HL-60 (cell line): ENCODE measurements at regions not wholly inside any gene's neighbourhood (a gene's known extent, or its start where the extent isn't known, plus 50 kb on each side); places are given as distances from the start of the nearest gene placed in this dataset.

Experiments used
- DNase-seq, 2 experiments: peaks; one replicate each; pipeline ENCODE4 v3.0.0-alpha.2; 2010 to 2020; ENCODE audit warnings: low read depth in 1 of 2, low spot score in 1 of 2
- H3K27ac ChIP-seq: fragments of 250-450 bp; sonication (Bioruptor Pico); replicated peaks from 2 replicates; pipeline ENCODE4 v1.5.1; 2020; ENCODE audit warnings: mild to moderate bottlenecking, moderate library complexity
- H3K27me3 ChIP-seq: fragments of 250-450 bp; sonication (Bioruptor Pico); 2 replicates; pipeline ENCODE4 v1.5.1; 2021; ENCODE audit warnings: mild to moderate bottlenecking, moderate library complexity; ENCODE audit not compliant: insufficient read depth, poor library complexity, severe bottlenecking
- H3K4me3 ChIP-seq: replicated peaks from 2 replicates; pipeline ENCODE4 v1.5.1; 2011; ENCODE audit warnings: mild to moderate bottlenecking, control low read depth, low read length; ENCODE audit not compliant: insufficient read depth
- GABPA ChIP-seq: IDR thresholded peaks from 2 replicates; pipeline ENCODE4 v1.6.1; 2012; ENCODE audit warnings: low read depth
- POLR2AphosphoS5 ChIP-seq: IDR thresholded peaks from 2 replicates; pipeline ENCODE4 v1.6.1; 2012; ENCODE audit warnings: low read depth
- SPI1 ChIP-seq: IDR thresholded peaks from 2 replicates; pipeline ENCODE4 v1.6.1; 2012; ENCODE audit warnings: low read depth, mild to moderate bottlenecking, borderline replicate concordance
- TF ChIP-seq, protein P1 (sequence below): IDR thresholded peaks from 2 replicates; pipeline ENCODE4 v1.6.1; 2012; ENCODE audit warnings: low read depth; ENCODE audit not compliant: insufficient replicate concordance
- TF ChIP-seq, protein P2 (sequence below): IDR thresholded peaks from one replicate; pipeline ENCODE4 v1.5.1; 2011; ENCODE audit warnings: low read length, control low read depth, inconsistent platforms; ENCODE audit not compliant: insufficient read depth

DNA sequence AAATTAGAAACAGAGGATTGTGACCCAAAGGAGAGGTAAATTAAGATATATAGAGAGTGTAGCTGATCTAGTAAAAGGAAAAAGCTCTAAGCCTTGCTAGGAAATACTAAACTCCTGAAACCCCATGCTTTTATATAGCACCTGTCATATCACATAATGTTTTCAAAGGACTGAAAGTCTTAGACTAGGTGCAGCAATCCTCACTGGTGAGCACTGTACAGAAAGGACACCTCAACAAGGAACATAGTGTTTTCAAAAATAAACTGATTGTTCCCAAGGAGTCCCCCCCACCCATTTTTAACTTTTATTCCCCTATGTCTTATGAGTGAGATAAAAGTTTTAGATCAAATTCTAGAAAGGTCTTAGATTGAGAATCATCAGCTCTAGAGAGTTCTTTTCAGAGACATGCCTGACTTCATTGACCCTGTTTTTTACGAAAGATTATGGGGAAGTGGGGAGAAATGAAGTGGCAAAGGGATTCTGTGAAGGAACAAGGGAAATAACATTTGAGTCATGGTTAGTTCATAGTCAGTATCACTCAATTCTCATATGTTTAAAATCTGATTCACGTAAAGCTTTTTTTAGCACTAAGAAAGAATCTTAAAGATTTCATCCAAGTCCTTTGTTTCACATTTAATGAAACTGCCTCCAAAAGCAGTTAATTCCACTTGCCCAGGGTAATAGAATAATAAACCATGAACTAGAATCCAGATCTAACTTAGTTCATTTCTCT is 166.4 kb downstream of the CYB561 start:
- no peak overlapping the region for H3K27ac ChIP-seq
- no peak overlapping the region for H3K4me3 ChIP-seq
- TF ChIP-seq SPI1 (peak; percentile 19; the same call in 1 of the 2 replicates), GABPA (no peak), POLR2AphosphoS5 (no peak)
- TF ChIP-seq, protein P1, sequence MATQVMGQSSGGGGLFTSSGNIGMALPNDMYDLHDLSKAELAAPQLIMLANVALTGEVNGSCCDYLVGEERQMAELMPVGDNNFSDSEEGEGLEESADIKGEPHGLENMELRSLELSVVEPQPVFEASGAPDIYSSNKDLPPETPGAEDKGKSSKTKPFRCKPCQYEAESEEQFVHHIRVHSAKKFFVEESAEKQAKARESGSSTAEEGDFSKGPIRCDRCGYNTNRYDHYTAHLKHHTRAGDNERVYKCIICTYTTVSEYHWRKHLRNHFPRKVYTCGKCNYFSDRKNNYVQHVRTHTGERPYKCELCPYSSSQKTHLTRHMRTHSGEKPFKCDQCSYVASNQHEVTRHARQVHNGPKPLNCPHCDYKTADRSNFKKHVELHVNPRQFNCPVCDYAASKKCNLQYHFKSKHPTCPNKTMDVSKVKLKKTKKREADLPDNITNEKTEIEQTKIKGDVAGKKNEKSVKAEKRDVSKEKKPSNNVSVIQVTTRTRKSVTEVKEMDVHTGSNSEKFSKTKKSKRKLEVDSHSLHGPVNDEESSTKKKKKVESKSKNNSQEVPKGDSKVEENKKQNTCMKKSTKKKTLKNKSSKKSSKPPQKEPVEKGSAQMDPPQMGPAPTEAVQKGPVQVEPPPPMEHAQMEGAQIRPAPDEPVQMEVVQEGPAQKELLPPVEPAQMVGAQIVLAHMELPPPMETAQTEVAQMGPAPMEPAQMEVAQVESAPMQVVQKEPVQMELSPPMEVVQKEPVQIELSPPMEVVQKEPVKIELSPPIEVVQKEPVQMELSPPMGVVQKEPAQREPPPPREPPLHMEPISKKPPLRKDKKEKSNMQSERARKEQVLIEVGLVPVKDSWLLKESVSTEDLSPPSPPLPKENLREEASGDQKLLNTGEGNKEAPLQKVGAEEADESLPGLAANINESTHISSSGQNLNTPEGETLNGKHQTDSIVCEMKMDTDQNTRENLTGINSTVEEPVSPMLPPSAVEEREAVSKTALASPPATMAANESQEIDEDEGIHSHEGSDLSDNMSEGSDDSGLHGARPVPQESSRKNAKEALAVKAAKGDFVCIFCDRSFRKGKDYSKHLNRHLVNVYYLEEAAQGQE, result no peak
- TF ChIP-seq, protein P2, sequence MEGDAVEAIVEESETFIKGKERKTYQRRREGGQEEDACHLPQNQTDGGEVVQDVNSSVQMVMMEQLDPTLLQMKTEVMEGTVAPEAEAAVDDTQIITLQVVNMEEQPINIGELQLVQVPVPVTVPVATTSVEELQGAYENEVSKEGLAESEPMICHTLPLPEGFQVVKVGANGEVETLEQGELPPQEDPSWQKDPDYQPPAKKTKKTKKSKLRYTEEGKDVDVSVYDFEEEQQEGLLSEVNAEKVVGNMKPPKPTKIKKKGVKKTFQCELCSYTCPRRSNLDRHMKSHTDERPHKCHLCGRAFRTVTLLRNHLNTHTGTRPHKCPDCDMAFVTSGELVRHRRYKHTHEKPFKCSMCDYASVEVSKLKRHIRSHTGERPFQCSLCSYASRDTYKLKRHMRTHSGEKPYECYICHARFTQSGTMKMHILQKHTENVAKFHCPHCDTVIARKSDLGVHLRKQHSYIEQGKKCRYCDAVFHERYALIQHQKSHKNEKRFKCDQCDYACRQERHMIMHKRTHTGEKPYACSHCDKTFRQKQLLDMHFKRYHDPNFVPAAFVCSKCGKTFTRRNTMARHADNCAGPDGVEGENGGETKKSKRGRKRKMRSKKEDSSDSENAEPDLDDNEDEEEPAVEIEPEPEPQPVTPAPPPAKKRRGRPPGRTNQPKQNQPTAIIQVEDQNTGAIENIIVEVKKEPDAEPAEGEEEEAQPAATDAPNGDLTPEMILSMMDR, result no peak
- H3K27me3 ChIP-seq, result no peaks in the 10 kb centered on the region
- no peak for DNase-seq

DNA sequence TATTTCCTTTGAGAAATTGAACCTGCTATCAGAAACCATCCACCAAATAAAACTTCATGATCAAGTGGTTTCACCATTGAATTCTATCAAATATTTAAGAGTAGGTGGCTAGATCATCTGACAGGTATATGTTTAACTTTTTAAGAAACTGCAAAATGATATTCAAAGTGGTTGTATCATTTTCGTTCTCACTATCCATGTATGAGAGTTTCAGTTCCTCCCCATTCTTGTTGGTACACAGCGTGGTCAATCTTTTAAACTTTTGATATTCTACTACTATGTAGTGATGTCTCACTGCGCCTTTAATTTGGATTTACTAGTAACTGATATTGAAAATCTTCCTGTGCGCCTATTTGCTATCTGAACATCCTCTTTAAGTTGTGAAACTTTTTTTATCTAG is 163.7 kb downstream of the CYB561 start:
- TF ChIP-seq, protein P2, result no peak
- TF ChIP-seq, protein P1, result no peak
- TF ChIP-seq POLR2AphosphoS5 (no peak), GABPA (no peak), SPI1 (no peak)
- Histone ChIP-seq H3K27ac (no peak overlapping the region), H3K27me3 (no peaks in the 10 kb centered on the region), H3K4me3 (no peak overlapping the region)
- no peak for DNase-seq

DNA sequence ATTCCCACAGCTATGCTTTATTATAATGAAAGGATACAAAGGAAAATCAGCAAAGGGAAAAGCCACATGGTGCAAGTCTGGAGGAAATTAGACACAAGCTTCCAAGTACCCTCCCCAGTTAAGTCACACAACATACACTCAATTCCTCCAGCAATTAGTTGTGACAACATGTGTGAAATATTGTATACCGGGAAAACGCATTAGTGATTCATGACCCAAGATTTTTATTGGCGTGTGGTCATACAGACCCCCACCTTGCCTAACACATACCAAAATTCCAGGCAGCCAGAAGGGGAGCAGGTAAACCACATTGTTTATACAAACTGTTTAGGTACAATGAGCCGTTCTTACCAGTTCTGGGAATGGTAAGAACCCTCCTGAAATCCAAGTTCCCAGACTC is 160.6 kb downstream of the CYB561 start:
- H3K4me3 ChIP-seq, result no peak overlapping the region
- TF ChIP-seq, protein P1, result no peak
- no peak for TF ChIP-seq SPI1
- no peak for TF ChIP-seq POLR2AphosphoS5
- TF ChIP-seq GABPA, result no peak
- TF ChIP-seq, protein P2, result no peak
- no peak overlapping the region for H3K27ac ChIP-seq
- H3K27me3 ChIP-seq, result no peaks in the 10 kb centered on the region
- no peak for DNase-seq
